ENCODE measurements at regions not wholly inside any gene's neighbourhood (a gene's known extent, or its start where the extent isn't known, plus 50 kb on each side); places are given as distances from the start of the nearest gene placed in this dataset.

GRCh38 chr2:219987830-219988229 is 360.4 kb downstream of the SLC4A3 start:
- H4K8ac ChIP-seq (ENCODE audit: low read length) = no peak overlapping the region

GRCh38 chr2:219989744-219990143 is 362.3 kb downstream of the SLC4A3 start:
- Histone ChIP-seq H4K8ac (ENCODE audit: low read length) (no peak overlapping the region), H3K4me3 (ENCODE audit: insufficient read depth in 1 of 2, low read depth in 1 of 2, low read length in 2 of 2) (no peak overlapping the region), H2BK12ac (ENCODE audit: low read length in 2 of 2) (no peak overlapping the region), H3K27ac (ENCODE audit: low read length, poor library complexity, severe bottlenecking) (no peak overlapping the region), H3K27me3 (ENCODE audit: control insufficient read depth in 1 of 2, insufficient read depth in 1 of 2, low read length in 2 of 2) (no peaks in the 10 kb centered on the region), H4K91ac (ENCODE audit: low read length) (no peak overlapping the region), H3K14ac (ENCODE audit: low read length in 2 of 2) (no peak overlapping the region), H2BK15ac (ENCODE audit: low read depth, poor library complexity, severe bottlenecking) (no peak overlapping the region), H3K36me3 (ENCODE audit: control insufficient read depth in 1 of 2, insufficient read depth in 2 of 2, low read depth in 1 of 2, low read length in 2 of 2) (no peaks in the 10 kb centered on the region), H3K9me3 (ENCODE audit: control insufficient read depth, low read length) (peaks cover 12% of the 10 kb centered on the region), H2AK5ac (ENCODE audit: low read length, severe bottlenecking) (no peak overlapping the region), H3K4me2 (ENCODE audit: low read length, poor library complexity, severe bottlenecking) (no peak overlapping the region), H3K79me1 (replicated peaks; ENCODE audit: low read length, poor library complexity, severe bottlenecking) (no peaks in the 10 kb centered on the region), H3K4me1 (ENCODE audit: control insufficient read depth, insufficient read depth, low read depth, low read length) (no peaks in the 10 kb centered on the region), H2BK120ac (ENCODE audit: low read depth, low read length) (no peak overlapping the region), H3K4ac (ENCODE audit: low read depth in 1 of 2, low read length in 2 of 2) (no peak overlapping the region), H2BK5ac (ENCODE audit: low read depth, low read length, poor library complexity, severe bottlenecking) (no peak overlapping the region), H3K18ac (ENCODE audit: low read depth in 1 of 2, low read length in 2 of 2) (peak overlapping the region in 1 of 2 experiments; percentile 0), H3K9ac (ENCODE audit: low read length) (no peak overlapping the region), H2AFZ (ENCODE audit: low read depth, low read length) (no peak overlapping the region), H3K23ac (ENCODE audit: low read length in 2 of 2) (no peak overlapping the region)
- DNase-seq = no peak
- 88% methylated on average over 7 of the region's 7 CpGs for WGBS

More at GRCh38 chr2:219987830-219988229, 360.4 kb downstream of the SLC4A3 start:
- Histone ChIP-seq H2BK5ac (ENCODE audit: low read depth, low read length, poor library complexity, severe bottlenecking) (no peak overlapping the region), H3K27ac (ENCODE audit: low read length, poor library complexity, severe bottlenecking) (no peak overlapping the region), H3K4me1 (ENCODE audit: control insufficient read depth, insufficient read depth, low read depth, low read length) (no peaks in the 10 kb centered on the region), H3K27me3 (ENCODE audit: control insufficient read depth in 1 of 2, insufficient read depth in 1 of 2, low read length in 2 of 2) (no peaks in the 10 kb centered on the region), H3K4me2 (ENCODE audit: low read length, poor library complexity, severe bottlenecking) (no peak overlapping the region), H2AK5ac (ENCODE audit: low read length, severe bottlenecking) (no peak overlapping the region), H2BK120ac (ENCODE audit: low read depth, low read length) (no peak overlapping the region), H2BK12ac (ENCODE audit: low read length in 2 of 2) (no peak overlapping the region), H3K36me3 (ENCODE audit: control insufficient read depth in 1 of 2, insufficient read depth in 2 of 2, low read depth in 1 of 2, low read length in 2 of 2) (no peaks in the 10 kb centered on the region), H3K18ac (ENCODE audit: low read depth in 1 of 2, low read length in 2 of 2) (no peak overlapping the region), H4K91ac (ENCODE audit: low read length) (no peak overlapping the region), H2BK15ac (ENCODE audit: low read depth, poor library complexity, severe bottlenecking) (no peak overlapping the region), H2AFZ (ENCODE audit: low read depth, low read length) (no peak overlapping the region), H3K9ac (ENCODE audit: low read length) (peak overlapping the region; percentile 87), H3K79me1 (replicated peaks; ENCODE audit: low read length, poor library complexity, severe bottlenecking) (no peaks in the 10 kb centered on the region), H3K14ac (ENCODE audit: low read length in 2 of 2) (no peak overlapping the region), H3K4me3 (ENCODE audit: insufficient read depth in 1 of 2, low read depth in 1 of 2, low read length in 2 of 2) (no peak overlapping the region), H3K23ac (ENCODE audit: low read length in 2 of 2) (no peak overlapping the region), H3K4ac (ENCODE audit: low read depth in 1 of 2, low read length in 2 of 2) (no peak overlapping the region), H3K9me3 (ENCODE audit: control insufficient read depth, low read length) (peaks cover 12% of the 10 kb centered on the region)
- peak; percentile 98 for DNase-seq
- 0% methylated on average over 1 of the region's 2 CpGs for WGBS

- Histone ChIP-seq H3K4ac (ENCODE audit: low read depth in 1 of 2, low read length in 2 of 2) (no peak overlapping the region), H3K4me3 (ENCODE audit: insufficient read depth in 1 of 2, low read depth in 1 of 2, low read length in 2 of 2) (no peak overlapping the region), H3K79me1 (replicated peaks; ENCODE audit: low read length, poor library complexity, severe bottlenecking) (no peaks in the 10 kb centered on the region), H3K27ac (ENCODE audit: low read length, poor library complexity, severe bottlenecking) (no peak overlapping the region), H3K36me3 (ENCODE audit: control insufficient read depth in 1 of 2, insufficient read depth in 2 of 2, low read depth in 1 of 2, low read length in 2 of 2) (no peaks in the 10 kb centered on the region), H2BK5ac (ENCODE audit: low read depth, low read length, poor library complexity, severe bottlenecking) (no peak overlapping the region), H2BK120ac (ENCODE audit: low read depth, low read length) (no peak overlapping the region), H2AFZ (ENCODE audit: low read depth, low read length) (no peak overlapping the region), H3K27me3 (ENCODE audit: control insufficient read depth in 1 of 2, insufficient read depth in 1 of 2, low read length in 2 of 2) (no peaks in the 10 kb centered on the region), H4K91ac (ENCODE audit: low read length) (no peak overlapping the region), H2AK5ac (ENCODE audit: low read length, severe bottlenecking) (no peak overlapping the region), H3K14ac (ENCODE audit: low read length in 2 of 2) (no peak overlapping the region), H3K23ac (ENCODE audit: low read length in 2 of 2) (no peak overlapping the region), H3K18ac (ENCODE audit: low read depth in 1 of 2, low read length in 2 of 2) (no peak overlapping the region), H3K4me2 (ENCODE audit: low read length, poor library complexity, severe bottlenecking) (no peak overlapping the region), H2BK12ac (ENCODE audit: low read length in 2 of 2) (no peak overlapping the region), H3K4me1 (ENCODE audit: control insufficient read depth, insufficient read depth, low read depth, low read length) (no peaks in the 10 kb centered on the region), H4K8ac (ENCODE audit: low read length) (no peak overlapping the region), H3K9ac (ENCODE audit: low read length) (no peak overlapping the region), H3K9me3 (ENCODE audit: control insufficient read depth, low read length) (peaks cover 12% of the 10 kb centered on the region), H2BK15ac (ENCODE audit: low read depth, poor library complexity, severe bottlenecking) (no peak overlapping the region)
- no peak for DNase-seq
- 83% methylated on average over 2 of the region's 2 CpGs for WGBS
These were observed 363.7 kb downstream of the SLC4A3 start for GRCh38 chr2:219991116-219991515.

- Histone ChIP-seq H4K8ac (ENCODE audit: low read length) (no peak overlapping the region), H3K27me3 (ENCODE audit: control insufficient read depth in 1 of 2, insufficient read depth in 1 of 2, low read length in 2 of 2) (no peaks in the 10 kb centered on the region), H2AK5ac (ENCODE audit: low read length, severe bottlenecking) (no peak overlapping the region), H3K4me3 (ENCODE audit: insufficient read depth in 1 of 2, low read depth in 1 of 2, low read length in 2 of 2) (peak overlapping the region in 1 of 2 experiments; percentile 48), H2BK12ac (ENCODE audit: low read length in 2 of 2) (no peak overlapping the region), H3K27ac (ENCODE audit: low read length, poor library complexity, severe bottlenecking) (no peak overlapping the region), H2BK15ac (ENCODE audit: low read depth, poor library complexity, severe bottlenecking) (no peak overlapping the region), H2BK5ac (ENCODE audit: low read depth, low read length, poor library complexity, severe bottlenecking) (no peak overlapping the region), H2BK120ac (ENCODE audit: low read depth, low read length) (no peak overlapping the region), H3K18ac (ENCODE audit: low read depth in 1 of 2, low read length in 2 of 2) (peak overlapping the region in 1 of 2 experiments; percentile 61), H3K4me1 (ENCODE audit: control insufficient read depth, insufficient read depth, low read depth, low read length) (peaks cover 2% of the 10 kb centered on the region), H3K36me3 (ENCODE audit: control insufficient read depth in 1 of 2, insufficient read depth in 2 of 2, low read depth in 1 of 2, low read length in 2 of 2) (no peaks in the 10 kb centered on the region), H2AFZ (ENCODE audit: low read depth, low read length) (no peak overlapping the region), H3K14ac (ENCODE audit: low read length in 2 of 2) (no peak overlapping the region), H3K79me1 (replicated peaks; ENCODE audit: low read length, poor library complexity, severe bottlenecking) (no peaks in the 10 kb centered on the region), H3K9me3 (ENCODE audit: control insufficient read depth, low read length) (no peaks in the 10 kb centered on the region), H4K91ac (ENCODE audit: low read length) (no peak overlapping the region), H3K23ac (ENCODE audit: low read length in 2 of 2) (no peak overlapping the region), H3K9ac (ENCODE audit: low read length) (peak overlapping the region; percentile 74), H3K4ac (ENCODE audit: low read depth in 1 of 2, low read length in 2 of 2) (no peak overlapping the region), H3K4me2 (ENCODE audit: low read length, poor library complexity, severe bottlenecking) (no peak overlapping the region)
- 89% methylated on average over 5 of the region's 5 CpGs for WGBS
- DNase-seq = no peak
These were observed 368.0 kb downstream of the SLC4A3 start for GRCh38 chr2:219995399-219995798.

All from mesenchymal stem cell (in vitro differentiated cells and primary cell).